IPS DF 19.7 (cell line): ENCODE measurements at regions not wholly inside any gene's neighbourhood (a gene's known extent, or its start where the extent isn't known, plus 50 kb on each side); places are given as distances from the start of the nearest gene placed in this dataset.
"Not testable (repeated sequence)": the region's sequence is repeated elsewhere in the genome, so short reads cannot be mapped to it uniquely, and the experiment has no call there.

ENCODE experiments used
- DNase-seq: peaks from one replicate; pipeline ENCODE4 v3.0.0-alpha.2; 2013; ENCODE audit warnings: low read depth, low spot score

- DNase-seq, result no peak
These were observed 317.8 kb upstream of the ADCY2 start for GRCh38 chr5:7078101-7078500.

- DNase-seq, result peak; percentile 35
These were observed 317.0 kb upstream of the ADCY2 start for GRCh38 chr5:7078901-7079300.

DNA sequence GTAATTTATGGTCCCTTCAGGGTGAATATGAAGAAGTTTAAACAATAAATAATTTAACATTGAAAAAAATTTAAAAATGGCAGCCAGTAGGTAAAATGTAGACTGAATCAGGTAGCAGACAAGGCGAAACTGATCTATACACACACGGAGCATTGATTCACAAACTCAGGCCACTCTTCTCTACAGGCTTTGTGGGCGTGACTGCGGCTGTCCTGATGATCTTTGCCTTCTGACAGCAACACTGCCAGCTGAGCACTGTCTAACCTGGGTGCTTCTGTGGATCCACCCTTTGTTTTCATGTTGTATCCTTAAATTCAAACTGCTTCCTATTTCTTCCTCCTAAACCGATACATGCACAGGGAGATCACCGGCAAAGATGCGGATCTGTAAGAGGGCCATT is 315.4 kb upstream of the ADCY2 start:
- DNase-seq, result no peak

- no peak for DNase-seq
These were observed 308.1 kb upstream of the ADCY2 start for GRCh38 chr5:7087719-7088297.

GRCh38 chr5:7088849-7089248 is 307.1 kb upstream of the ADCY2 start:
- DNase-seq, result no peak

DNA sequence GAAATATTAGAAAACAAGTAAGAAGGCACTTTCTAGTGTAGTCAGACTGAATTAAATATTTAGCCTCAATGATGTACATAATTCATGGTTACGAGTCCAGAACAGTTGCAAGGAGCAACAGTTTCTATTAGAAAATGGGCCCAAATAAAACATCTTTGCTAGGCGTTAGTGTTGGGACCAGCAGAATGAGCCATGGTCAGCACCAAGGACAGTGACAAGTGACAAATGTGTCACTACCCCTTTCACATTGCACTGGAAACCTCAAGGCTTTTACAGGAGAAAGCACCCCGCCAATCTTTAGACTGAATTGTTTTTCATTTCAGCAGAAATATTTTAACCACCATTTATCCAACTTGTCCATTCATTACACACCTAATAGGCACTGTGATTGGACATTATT is 301.3 kb upstream of the ADCY2 start:
- no peak for DNase-seq

DNA sequence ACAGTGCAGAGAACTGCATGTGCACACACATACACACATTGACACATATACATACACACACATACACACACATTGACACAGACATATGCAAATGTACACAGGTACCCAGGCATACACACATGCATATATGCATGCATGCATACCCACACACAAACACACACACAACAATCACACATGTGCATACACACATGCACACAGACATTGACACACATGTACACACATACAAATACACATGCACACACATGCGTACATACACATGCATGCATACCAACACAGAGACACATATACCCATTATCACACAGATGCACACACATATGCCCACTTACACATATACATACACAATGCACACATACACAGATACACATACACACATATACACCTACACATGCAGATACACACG is 299.6 kb upstream of the ADCY2 start:
- DNase-seq, result no peak

DNA sequence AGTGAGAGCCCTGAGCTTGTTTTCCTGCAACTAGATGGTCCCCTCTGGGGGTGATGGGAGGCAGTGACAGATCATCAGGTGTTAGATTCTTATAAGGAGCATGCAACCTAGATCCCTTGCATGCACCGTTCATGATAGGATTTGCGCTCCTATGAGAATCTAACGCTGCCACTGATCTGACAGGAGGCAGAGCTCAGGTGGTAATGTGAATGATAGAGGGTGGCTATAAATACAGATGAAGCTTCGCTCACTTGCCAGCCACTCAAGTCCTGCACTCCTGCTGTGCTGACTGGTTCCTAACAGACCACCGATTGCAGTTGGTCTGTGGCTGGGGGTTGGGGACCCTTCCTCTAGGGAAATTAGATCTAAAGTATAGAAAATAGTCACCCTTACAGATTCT is 290.6 kb upstream of the ADCY2 start:
- no peak for DNase-seq

GRCh38 chr5:7117961-7118360 is 278.0 kb upstream of the ADCY2 start:
- DNase-seq, result no peak

- DNase-seq, result no peak
These were observed 264.3 kb upstream of the ADCY2 start for GRCh38 chr5:7131680-7132079.

GRCh38 chr5:7146886-7147285 is 249.1 kb upstream of the ADCY2 start:
- DNase-seq, result no peak

- no peak for DNase-seq
These were observed 238.9 kb upstream of the ADCY2 start for GRCh38 chr5:7157083-7157482.

DNA sequence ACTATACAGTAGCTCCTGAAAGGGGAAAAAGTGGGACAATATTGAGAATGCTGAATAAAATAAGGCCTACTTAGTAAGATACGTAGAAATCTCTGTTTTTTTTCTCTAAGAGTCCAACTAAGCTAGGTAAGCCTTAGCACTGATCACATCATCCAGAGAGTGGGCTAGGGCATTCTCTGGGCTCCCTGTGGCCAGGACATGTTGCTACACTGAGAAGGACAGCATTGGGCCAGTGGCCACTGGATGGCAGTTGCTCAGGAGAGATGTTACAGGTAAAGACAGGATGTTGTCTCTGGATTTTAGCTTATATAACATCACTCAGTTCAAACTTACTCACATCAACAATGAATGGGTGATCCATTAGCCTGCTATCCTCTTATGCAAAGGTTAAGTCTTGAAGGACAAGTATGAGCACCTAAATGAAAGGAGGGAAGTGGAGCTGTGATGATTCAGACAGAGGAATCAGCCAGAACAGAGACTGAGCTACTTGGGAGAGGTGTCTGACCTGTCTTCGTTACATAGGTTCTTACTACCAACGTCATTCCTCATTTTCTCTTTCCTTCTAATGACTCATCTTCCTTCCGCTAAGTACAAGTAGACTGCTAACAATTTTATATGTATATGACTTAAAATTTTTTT is 226.6 kb upstream of the ADCY2 start:
- no peak for DNase-seq

DNA sequence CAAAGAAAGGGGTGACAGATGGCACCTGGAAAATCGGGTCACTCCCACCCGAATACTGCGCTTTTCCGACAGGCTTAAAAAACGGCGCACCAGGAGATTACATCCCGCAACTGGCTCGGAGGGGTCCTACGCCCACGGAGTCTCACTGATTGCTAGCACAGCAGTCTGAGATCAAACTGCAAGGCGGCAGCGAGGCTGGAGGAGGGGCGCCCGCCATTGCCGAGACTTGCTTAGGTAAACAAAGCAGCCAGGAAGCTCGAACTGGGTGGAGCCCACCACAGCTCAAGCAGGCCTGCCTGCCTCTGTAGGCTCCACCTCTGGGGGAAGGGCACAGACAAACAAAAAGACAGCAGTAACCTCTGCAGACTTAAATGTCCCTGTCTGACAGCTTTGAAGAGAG is 225.2 kb upstream of the ADCY2 start:
- DNase-seq, result not testable (repeated sequence)

GRCh38 chr5:7179364-7179763 is 216.6 kb upstream of the ADCY2 start:
- no peak for DNase-seq

GRCh38 chr5:7181841-7182240 is 214.1 kb upstream of the ADCY2 start:
- DNase-seq, result no peak

DNA sequence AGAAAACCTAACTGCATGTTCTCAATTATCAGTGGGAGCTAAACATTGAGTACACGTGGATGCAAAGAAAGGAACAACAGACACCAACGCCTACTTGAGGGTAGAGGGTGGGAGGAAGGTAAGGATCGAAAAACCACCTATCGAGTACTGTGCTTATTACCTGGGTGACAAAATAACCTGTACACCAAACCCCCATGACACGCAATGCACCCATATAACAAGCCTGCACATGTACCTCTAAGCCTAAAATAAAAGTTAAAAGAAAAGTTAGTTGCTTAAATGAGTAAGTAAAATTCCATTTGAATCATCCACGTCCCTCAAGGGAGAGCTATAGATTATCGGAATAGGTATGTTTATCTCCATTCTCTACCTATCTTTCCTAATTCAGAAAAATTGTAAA is 210.2 kb upstream of the ADCY2 start:
- no peak for DNase-seq

GRCh38 chr5:7186818-7187217 is 209.1 kb upstream of the ADCY2 start:
- DNase-seq, result no peak

GRCh38 chr5:7190712-7191250 is 205.2 kb upstream of the ADCY2 start:
- DNase-seq, result no peak

DNA sequence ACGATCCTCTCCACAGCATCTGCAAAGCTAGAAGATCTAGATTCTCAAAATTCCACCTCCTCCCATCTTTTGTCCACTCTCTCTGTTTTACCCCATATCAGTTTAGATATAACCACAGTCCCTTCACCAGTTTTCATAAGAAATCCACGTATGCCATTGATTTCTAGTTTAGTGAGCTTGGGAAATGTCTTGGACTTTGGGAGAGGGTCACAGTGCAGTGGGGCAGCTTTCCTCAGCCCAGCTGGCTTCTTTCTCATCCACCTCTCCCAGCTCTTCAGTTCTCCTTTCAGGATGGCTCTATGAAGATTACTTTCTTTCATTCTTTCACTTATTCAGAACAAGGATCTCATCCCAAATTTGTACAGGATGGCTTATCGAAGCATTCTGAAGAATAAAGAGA is 203.9 kb upstream of the ADCY2 start:
- no peak for DNase-seq

- DNase-seq, result no peak
These were observed 193.1 kb upstream of the ADCY2 start for GRCh38 chr5:7202846-7203245.

- no peak for DNase-seq
These were observed 188.0 kb upstream of the ADCY2 start for GRCh38 chr5:7207979-7208378.

GRCh38 chr5:7208938-7209337 is 187.0 kb upstream of the ADCY2 start:
- DNase-seq, result no peak

DNA sequence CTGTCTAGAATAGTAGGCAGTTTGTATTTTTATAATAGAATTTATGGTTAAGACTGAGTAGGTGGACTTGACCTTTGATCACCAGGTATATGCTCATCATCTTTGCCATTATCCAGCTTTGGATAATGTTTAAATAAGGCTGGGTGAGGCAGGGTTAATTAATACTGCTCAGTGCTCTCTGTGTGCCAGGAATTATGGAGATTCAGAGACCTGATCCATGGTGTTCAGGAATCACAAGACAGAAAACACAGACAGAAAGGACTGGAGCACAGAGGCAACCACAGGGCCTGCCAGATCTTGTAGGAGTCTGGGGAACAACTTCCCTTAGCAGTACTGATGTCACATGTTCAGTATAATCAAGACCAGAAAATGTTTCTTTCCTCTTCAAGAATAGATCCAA is 186.3 kb upstream of the ADCY2 start:
- DNase-seq, result no peak
